SJSA1 (cell line): ENCODE measurements at regions not wholly inside any gene's neighbourhood (a gene's known extent, or its start where the extent isn't known, plus 50 kb on each side); places are given as distances from the start of the nearest gene placed in this dataset.

Experiments used
- DNase-seq, 2 experiments: peaks; one replicate each; pipeline ENCODE4 v3.0.0-alpha.2; 2015 to 2020; ENCODE audit warnings: low spot score in 2 of 2, low read depth in 1 of 2
- H3K27ac ChIP-seq: fragments of 250-450 bp; sonication (Bioruptor Pico); 2 replicates; pipeline ENCODE4 v1.5.1; 2020; ENCODE audit warnings: mild to moderate bottlenecking, moderate library complexity
- H3K27me3 ChIP-seq: fragments of 250-450 bp; sonication (Bioruptor Pico); replicated peaks from 2 replicates; pipeline ENCODE4 v1.5.1; 2020; ENCODE audit warnings: mild to moderate bottlenecking, moderate library complexity
- H3K36me3 ChIP-seq: fragments of 250-450 bp; sonication (Bioruptor Pico); 2 replicates; pipeline ENCODE4 v1.5.1; 2020; ENCODE audit warnings: mild to moderate bottlenecking
- H3K4me1 ChIP-seq: fragments of 250-450 bp; sonication (Bioruptor Pico); replicated peaks from 2 replicates; pipeline ENCODE4 v1.6.1; 2021; ENCODE audit warnings: mild to moderate bottlenecking
- H3K4me3 ChIP-seq: fragments of 250-450 bp; sonication (Bioruptor Pico); 2 replicates; pipeline ENCODE4 v1.5.1; 2020; ENCODE audit warnings: mild to moderate bottlenecking
- H3K9me3 ChIP-seq: fragments of 250-450 bp; sonication (Bioruptor Pico); replicated peaks from 2 replicates; pipeline ENCODE4 v1.5.1; 2020; ENCODE audit warnings: mild to moderate bottlenecking

- H3K4me1 ChIP-seq: no peaks in the 10 kb centered on the region
- peaks cover 11% of the 10 kb centered on the region; the same call in 1 of the 2 replicates for H3K27me3 ChIP-seq
- H3K36me3 ChIP-seq: no peaks in the 10 kb centered on the region
- no peak overlapping the region for H3K4me3 ChIP-seq
- H3K9me3 ChIP-seq: no peaks in the 10 kb centered on the region
- no peak for DNase-seq
- no peak overlapping the region for H3K27ac ChIP-seq
Observed at GRCh38 chr22:27578937-27579617, 222.5 kb downstream of the MN1 start.

- Histone ChIP-seq H3K36me3 (no peaks in the 10 kb centered on the region), H3K27me3 (peaks cover 11% of the 10 kb centered on the region; the same call in 1 of the 2 replicates), H3K9me3 (no peaks in the 10 kb centered on the region), H3K27ac (no peak overlapping the region), H3K4me3 (no peak overlapping the region), H3K4me1 (no peaks in the 10 kb centered on the region)
- DNase-seq: no peak
Observed at GRCh38 chr22:27580311-27580897, 221.2 kb downstream of the MN1 start.

- Histone ChIP-seq H3K27me3 (peaks cover 11% of the 10 kb centered on the region; the same call in 1 of the 2 replicates), H3K27ac (no peak overlapping the region), H3K4me1 (no peaks in the 10 kb centered on the region), H3K4me3 (no peak overlapping the region), H3K36me3 (no peaks in the 10 kb centered on the region), H3K9me3 (no peaks in the 10 kb centered on the region)
- no peak for DNase-seq
Observed at GRCh38 chr22:27581236-27581635, 220.3 kb downstream of the MN1 start.

- Histone ChIP-seq H3K4me1 (no peaks in the 10 kb centered on the region), H3K27ac (no peak overlapping the region), H3K36me3 (no peaks in the 10 kb centered on the region), H3K4me3 (no peak overlapping the region), H3K9me3 (no peaks in the 10 kb centered on the region), H3K27me3 (peaks cover 11% of the 10 kb centered on the region; the same call in 1 of the 2 replicates)
- no peak for DNase-seq
Observed at GRCh38 chr22:27581688-27582087, 219.9 kb downstream of the MN1 start.

- Histone ChIP-seq H3K4me1 (no peaks in the 10 kb centered on the region), H3K27me3 (peaks cover 3% of the 10 kb centered on the region; the same call in 1 of the 2 replicates), H3K4me3 (no peak overlapping the region), H3K27ac (no peak overlapping the region), H3K36me3 (no peaks in the 10 kb centered on the region), H3K9me3 (no peaks in the 10 kb centered on the region)
- DNase-seq: no peak
Observed at GRCh38 chr22:27583856-27584255, 217.7 kb downstream of the MN1 start.

GRCh38 chr22:27585141-27585540 lies 216.4 kb downstream of the MN1 start:
- Histone ChIP-seq H3K4me3 (no peak overlapping the region), H3K9me3 (no peaks in the 10 kb centered on the region), H3K27me3 (no peaks in the 10 kb centered on the region), H3K27ac (no peak overlapping the region), H3K36me3 (no peaks in the 10 kb centered on the region), H3K4me1 (no peaks in the 10 kb centered on the region)
- no peak for DNase-seq

- Histone ChIP-seq H3K27me3 (no peaks in the 10 kb centered on the region), H3K4me3 (no peak overlapping the region), H3K4me1 (no peaks in the 10 kb centered on the region), H3K27ac (no peak overlapping the region), H3K36me3 (no peaks in the 10 kb centered on the region), H3K9me3 (no peaks in the 10 kb centered on the region)
- no peak for DNase-seq
Observed at GRCh38 chr22:27588268-27588667, 213.3 kb downstream of the MN1 start.

- Histone ChIP-seq H3K27ac (no peak overlapping the region), H3K4me3 (no peak overlapping the region)
- no peak for DNase-seq
Observed at GRCh38 chr22:27588915-27589314, 212.6 kb downstream of the MN1 start.

GRCh38 chr22:27591060-27591459 lies 210.5 kb downstream of the MN1 start:
- no peak for DNase-seq
- H3K4me1 ChIP-seq: no peaks in the 10 kb centered on the region
- H3K27me3 ChIP-seq: no peaks in the 10 kb centered on the region
- no peaks in the 10 kb centered on the region for H3K36me3 ChIP-seq
- no peak overlapping the region for H3K27ac ChIP-seq
- H3K4me3 ChIP-seq: no peak overlapping the region
- no peaks in the 10 kb centered on the region for H3K9me3 ChIP-seq

More at GRCh38 chr22:27588915-27589314, 212.6 kb downstream of the MN1 start:
- Histone ChIP-seq H3K4me1 (no peaks in the 10 kb centered on the region), H3K27me3 (no peaks in the 10 kb centered on the region), H3K36me3 (no peaks in the 10 kb centered on the region), H3K9me3 (no peaks in the 10 kb centered on the region)

- Histone ChIP-seq H3K27ac (no peak overlapping the region), H3K27me3 (no peaks in the 10 kb centered on the region), H3K9me3 (no peaks in the 10 kb centered on the region), H3K36me3 (no peaks in the 10 kb centered on the region), H3K4me1 (no peaks in the 10 kb centered on the region), H3K4me3 (no peak overlapping the region)
- no peak for DNase-seq
Observed at GRCh38 chr22:27593378-27593777, 208.2 kb downstream of the MN1 start.

GRCh38 chr22:27594020-27594419 lies 207.5 kb downstream of the MN1 start:
- H3K4me3 ChIP-seq: no peak overlapping the region
- H3K9me3 ChIP-seq: no peaks in the 10 kb centered on the region
- no peaks in the 10 kb centered on the region for H3K27me3 ChIP-seq
- H3K4me1 ChIP-seq: no peaks in the 10 kb centered on the region
- no peak overlapping the region for H3K27ac ChIP-seq
- H3K36me3 ChIP-seq: no peaks in the 10 kb centered on the region
- no peak for DNase-seq

GRCh38 chr22:27594474-27595134 lies 207.0 kb downstream of the MN1 start:
- Histone ChIP-seq H3K27me3 (no peaks in the 10 kb centered on the region), H3K36me3 (no peaks in the 10 kb centered on the region), H3K4me3 (no peak overlapping the region), H3K9me3 (no peaks in the 10 kb centered on the region), H3K27ac (no peak overlapping the region), H3K4me1 (no peaks in the 10 kb centered on the region)
- no peak for DNase-seq

GRCh38 chr22:27596133-27596870 lies 205.3 kb downstream of the MN1 start:
- no peak for DNase-seq
- Histone ChIP-seq H3K9me3 (0 out of 2 replicates have a peak, but pooled peaks cover 3% of the 10 kb centered on the region), H3K36me3 (no peaks in the 10 kb centered on the region), H3K27me3 (no peaks in the 10 kb centered on the region; the same call in 1 of the 2 replicates), H3K4me3 (no peak overlapping the region), H3K4me1 (no peaks in the 10 kb centered on the region), H3K27ac (no peak overlapping the region)
